GM21825 (cell line): ENCODE measurements at regions not wholly inside any gene's neighbourhood (a gene's known extent, or its start where the extent isn't known, plus 50 kb on each side); places are given as distances from the start of the nearest gene placed in this dataset.
"Not testable (repeated sequence)": the region's sequence is repeated elsewhere in the genome, so short reads cannot be mapped to it uniquely, and the experiment has no call there.

ENCODE experiments used
- ATAC-seq: cut with Tn5 transposase; IDR thresholded peaks from one replicate; pipeline ENCODE4 v1.9.1; 2021; ENCODE audit warnings: mild to moderate bottlenecking, moderate library complexity; ENCODE audit not compliant: unreplicated experiment

GRCh38 chr16:88128556-88128955, 177.3 kb downstream of the BANP start:
- no peak for ATAC-seq

DNA sequence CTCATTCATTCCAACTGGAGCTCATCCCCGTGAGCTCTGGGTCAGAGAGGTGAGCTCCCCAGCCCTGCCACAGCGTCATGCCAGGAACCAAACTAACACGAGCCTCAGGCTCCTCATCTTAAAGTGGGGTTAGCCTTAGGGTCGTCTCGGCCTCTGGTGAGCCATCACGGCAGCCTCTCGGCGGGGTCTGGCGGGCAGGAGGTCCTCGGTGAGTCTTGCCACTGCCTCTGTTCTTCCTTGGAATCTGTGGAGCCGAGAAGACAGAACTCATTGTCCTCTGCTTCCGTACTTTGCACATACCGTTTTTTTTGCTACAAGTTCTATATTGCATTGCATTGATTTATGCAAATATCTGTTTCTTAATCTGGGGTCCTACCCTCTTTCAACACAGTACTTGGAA, 177.9 kb downstream of the BANP start:
- not testable (repeated sequence) for ATAC-seq

DNA sequence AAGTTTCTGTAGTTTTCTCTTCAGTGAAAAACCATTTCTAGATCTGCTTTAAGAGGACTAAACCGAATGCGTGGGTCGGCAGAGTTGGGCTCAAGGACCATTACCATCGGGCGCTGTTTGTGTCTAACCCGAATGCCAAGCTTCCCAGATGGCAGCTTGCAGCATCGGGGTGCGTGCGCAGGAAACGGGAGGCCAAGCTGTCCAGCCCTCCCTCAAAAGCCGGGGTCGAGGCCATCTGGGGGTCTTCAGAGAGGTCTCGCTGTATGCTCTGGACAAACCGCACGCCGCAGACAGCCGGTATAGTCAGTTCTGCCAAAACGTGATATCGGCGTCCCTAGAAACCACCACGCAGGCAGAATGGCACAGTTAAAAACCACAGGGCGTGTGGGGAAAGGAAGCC, 178.8 kb downstream of the BANP start:
- no peak for ATAC-seq

DNA sequence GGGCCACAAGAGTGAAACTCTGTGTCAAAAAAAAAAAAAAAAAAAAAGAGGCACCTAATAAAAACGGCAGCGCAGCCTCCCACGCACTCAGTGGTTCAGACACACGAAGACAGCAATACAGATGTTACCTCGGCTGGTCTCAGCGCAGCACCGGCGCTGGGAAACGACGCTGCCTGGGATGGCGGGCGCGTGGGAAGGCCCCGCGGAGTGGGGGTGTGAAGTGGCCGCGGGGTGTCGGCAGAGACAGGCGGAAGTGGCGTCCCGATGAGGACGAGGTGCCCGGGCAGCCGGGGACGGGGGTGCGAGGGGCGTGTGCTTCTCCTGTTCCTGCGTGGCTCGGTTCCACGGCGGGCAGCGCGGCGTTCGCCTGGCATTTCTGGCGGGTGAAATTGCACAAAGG, 179.4 kb downstream of the BANP start:
- ATAC-seq: no peak

DNA sequence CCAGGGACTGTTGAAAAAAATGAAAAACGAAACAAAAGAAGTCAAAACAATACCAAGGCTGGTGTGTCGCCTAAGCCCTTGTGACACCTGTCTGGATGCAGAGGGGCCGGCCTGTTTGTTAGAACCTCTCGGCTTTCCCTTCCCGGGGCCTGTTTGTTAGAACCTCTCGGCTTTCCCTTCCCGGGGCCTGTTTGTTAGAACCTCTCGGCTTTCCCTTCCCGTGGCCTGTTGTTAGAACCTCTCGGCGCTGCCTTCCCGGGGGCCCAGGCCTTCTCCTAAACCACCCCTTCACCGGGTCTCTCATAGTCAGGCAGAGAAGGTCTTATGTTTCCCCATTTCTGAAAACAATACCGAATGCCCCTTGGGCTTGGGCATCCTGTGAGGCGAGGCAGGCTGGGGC, 180.0 kb downstream of the BANP start:
- no peak for ATAC-seq

DNA sequence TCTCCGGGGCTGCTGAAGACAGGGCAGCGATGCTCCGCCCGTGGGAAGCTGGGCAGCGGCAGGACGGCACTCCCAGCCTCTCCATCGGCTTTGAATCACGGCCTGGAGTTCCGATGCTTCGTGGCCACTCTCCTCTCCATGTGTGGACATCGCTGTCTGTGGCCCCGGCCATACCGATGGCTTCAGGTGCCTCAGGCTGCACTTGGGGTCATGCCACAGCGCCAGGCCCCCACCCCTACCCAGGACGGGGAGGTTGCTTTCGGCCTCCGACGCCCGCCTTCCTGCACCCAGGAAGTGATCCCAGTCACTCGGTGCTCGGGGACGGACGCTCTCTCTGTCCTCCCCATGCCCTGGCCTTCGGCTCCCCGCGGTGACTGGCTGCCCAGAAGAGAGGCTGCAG, 180.7 kb downstream of the BANP start:
- no peak for ATAC-seq

DNA sequence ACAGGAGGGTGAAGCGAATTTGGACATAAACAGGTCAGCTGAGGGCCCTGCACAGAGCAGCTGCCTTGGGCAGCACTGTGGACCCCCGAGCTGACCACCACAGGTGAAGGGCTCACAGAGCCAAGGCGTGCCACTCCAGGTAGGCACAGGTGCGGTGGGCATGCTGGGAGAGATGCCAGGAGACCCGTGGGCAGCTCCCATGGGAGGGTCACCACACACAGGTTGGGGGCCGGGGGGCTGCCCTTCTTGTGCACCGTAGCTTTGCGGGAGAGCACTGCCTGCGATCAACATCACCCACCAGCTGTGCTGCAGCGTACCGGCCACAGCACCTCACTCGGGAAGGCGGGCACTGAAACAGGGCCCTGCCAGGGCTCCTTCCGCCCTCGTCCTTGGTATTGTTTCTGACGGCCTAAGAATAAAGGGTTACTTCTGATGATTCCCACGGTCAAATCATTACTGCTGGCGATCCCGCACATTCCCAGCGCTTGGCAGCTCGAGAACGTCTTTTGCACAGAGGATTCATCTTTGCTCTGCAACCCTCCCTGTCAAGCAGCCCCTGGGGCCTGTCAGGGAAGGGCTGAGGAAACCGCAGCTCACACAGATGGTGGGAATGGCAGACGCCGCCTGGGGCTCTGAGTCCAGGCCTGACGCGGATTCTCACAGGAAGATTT, 181.7 kb downstream of the BANP start:
- ATAC-seq: no peak

DNA sequence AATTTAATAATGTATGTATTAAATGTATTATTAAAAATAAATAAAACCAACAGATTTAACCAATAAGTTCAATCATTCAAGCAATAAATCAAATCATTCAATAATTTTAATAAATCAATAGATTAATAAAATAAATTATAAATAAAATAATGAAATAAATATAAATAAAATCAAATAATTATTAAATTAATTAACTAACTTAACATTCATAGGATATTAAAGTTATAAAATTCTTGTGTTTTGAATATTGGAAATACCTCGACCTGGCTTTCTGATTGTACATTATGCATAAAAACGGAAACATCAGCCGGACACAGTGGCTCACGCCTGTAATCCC, 182.2 kb downstream of the BANP start:
- ATAC-seq: no peak

- not testable (repeated sequence) for ATAC-seq
These were observed 183.1 kb downstream of the BANP start for GRCh38 chr16:88134172-88134898.

DNA sequence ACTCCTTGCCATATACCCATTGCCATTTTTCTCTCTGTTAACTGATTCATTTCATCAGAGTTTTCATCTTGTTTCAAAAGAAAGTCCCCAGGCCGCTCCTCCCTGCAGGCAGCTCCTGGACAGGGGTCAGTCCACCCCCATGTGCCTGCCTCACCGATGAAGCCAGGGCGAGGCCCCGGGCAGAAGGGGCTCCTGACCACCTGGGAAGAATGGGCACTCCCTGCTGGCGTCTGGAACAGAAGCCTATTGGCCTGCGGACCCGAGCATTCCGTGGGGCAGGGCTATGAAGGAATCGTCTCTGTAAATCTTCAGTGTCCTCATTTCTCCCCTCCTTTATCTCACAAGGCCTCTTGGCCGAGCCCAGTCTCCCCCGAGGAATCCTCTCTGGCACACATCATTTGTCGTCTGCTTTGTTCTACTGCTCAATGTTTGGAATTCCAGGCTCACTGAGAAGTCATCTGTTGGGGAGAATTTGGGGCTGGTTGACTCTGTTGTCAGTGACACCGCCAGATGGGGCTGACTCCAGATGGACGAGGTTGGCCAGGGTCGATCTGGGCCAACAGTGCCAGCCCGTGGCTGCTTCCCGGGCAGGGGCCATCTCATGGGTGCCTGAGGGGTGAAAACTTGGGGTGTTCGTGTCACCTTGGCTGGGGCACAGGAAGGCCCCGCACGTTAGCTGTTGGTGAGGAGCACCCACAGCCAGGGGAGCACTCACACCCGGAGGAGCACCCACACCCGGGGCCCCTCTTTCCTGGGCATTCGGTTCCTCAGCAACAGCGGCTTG, 183.9 kb downstream of the BANP start:
- not testable (repeated sequence) for ATAC-seq

DNA sequence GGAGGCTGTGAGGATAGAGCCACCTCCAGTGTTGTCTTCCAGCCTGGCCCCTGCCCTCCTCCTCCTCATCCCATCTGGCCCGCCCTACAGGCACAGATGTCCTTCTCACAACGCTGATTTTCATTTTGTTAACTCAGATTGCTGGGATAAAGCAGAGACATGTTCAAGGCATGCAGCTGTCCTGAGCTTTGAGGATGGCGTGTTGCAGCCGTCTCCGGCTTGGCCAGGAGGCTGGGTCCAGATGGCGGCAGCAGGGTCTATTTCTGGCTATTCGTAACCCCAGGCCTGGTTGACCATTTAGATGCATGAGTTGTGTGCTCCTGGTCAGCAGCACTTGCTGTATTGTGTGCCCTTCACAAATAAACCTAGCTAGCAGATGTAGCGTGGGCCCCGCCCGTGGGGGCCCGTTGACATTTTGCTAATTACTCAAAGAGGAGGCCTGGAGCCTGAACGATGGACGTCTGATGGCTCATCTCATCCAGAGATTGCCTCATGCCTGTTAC, 185.0 kb downstream of the BANP start:
- ATAC-seq: not testable (repeated sequence)

- not testable (repeated sequence) for ATAC-seq
These were observed 185.7 kb downstream of the BANP start for GRCh38 chr16:88136939-88137338.

DNA sequence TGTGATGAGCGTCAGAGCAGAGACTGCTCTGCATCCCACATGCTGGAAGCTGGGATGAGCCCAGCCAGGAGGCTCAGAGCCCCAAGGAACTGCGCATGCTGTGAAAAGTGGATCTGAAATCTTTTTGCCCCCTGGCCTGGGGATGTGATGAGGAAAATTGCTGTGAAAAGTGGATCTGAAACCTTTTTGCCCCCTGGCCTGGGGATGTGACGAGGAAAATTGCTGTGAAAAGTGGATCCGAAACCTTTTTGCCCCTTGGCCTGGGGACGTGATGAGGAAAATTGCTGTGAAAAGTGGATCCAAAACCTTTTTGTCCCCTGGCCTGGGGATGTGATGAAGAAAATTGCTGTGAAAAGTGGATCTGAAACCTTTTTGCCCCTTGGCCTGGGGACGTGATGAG, 187.9 kb downstream of the BANP start:
- ATAC-seq: not testable (repeated sequence)

GRCh38 chr16:88140195-88140594, 189.0 kb downstream of the BANP start:
- ATAC-seq: not testable (repeated sequence)

GRCh38 chr16:88141580-88141979, 190.3 kb downstream of the BANP start:
- ATAC-seq: no peak

GRCh38 chr16:88142056-88142935, 191.1 kb downstream of the BANP start:
- not testable (repeated sequence) for ATAC-seq

GRCh38 chr16:88143122-88144027, 192.1 kb downstream of the BANP start:
- ATAC-seq: not testable (repeated sequence)

- no peak for ATAC-seq
These were observed 192.8 kb downstream of the BANP start for GRCh38 chr16:88144028-88144511.

GRCh38 chr16:88145376-88145775, 194.1 kb downstream of the BANP start:
- not testable (repeated sequence) for ATAC-seq
